ENCODE measurements at regions not wholly inside any gene's neighbourhood (a gene's known extent, or its start where the extent isn't known, plus 50 kb on each side); places are given as distances from the start of the nearest gene placed in this dataset.

GRCh38 chr2:56960581-56960980, 776.8 kb downstream of the CCDC85A start:
- H2BK20ac ChIP-seq (ENCODE audit: low read depth, low read length, poor library complexity, severe bottlenecking) = no peak overlapping the region
- Mint-ChIP-seq H3K36me3 (ENCODE audit: insufficient read depth in 1 of 3, low read depth in 3 of 3) (no peaks in the 10 kb centered on the region; a peak in 1 of 7 replicates), H3K4me3 (no peak overlapping the region), H3K4me1 (no peaks in the 10 kb centered on the region), H3K27me3 (ENCODE audit: low read depth) (peaks cover 2% of the 10 kb centered on the region; the same call in 1 of the 2 replicates), H3K27ac (no peak overlapping the region), H3K9me3 (peaks cover 14 to 18% of the 10 kb centered on the region in 2 experiments)
- DNase-seq = no peak
- H4K20me1 ChIP-seq (ENCODE audit: control insufficient read depth, insufficient read depth, insufficient read length) = no peaks in the 10 kb centered on the region
- H3K27me3 ChIP-seq (ENCODE audit: insufficient read depth, low read length) = no peaks in the 10 kb centered on the region
- H3K23ac ChIP-seq (ENCODE audit: insufficient read length, low read depth, low read length) = no peak overlapping the region
- no peaks in the 10 kb centered on the region for H3K4me1 ChIP-seq (ENCODE audit: insufficient read depth, low read length)
- H3T11ph ChIP-seq (ENCODE audit: low read length) = no peak overlapping the region
- H2BK120ac ChIP-seq (ENCODE audit: low read depth, low read length, poor library complexity, severe bottlenecking) = no peak overlapping the region
- H3K4me2 ChIP-seq (ENCODE audit: insufficient read depth, insufficient read length, low read length) = no peak overlapping the region
- no peak for TF ChIP-seq CTCF (conservative IDR thresholded peaks at IDR 0.05)
- H2BK15ac ChIP-seq (ENCODE audit: low read depth, low read length) = no peak overlapping the region
- H3K79me2 ChIP-seq (ENCODE audit: insufficient read depth, low read length) = no peaks in the 10 kb centered on the region
- no peak overlapping the region for H3K4ac ChIP-seq (ENCODE audit: low read depth, low read length)
- no peaks in the 10 kb centered on the region for H3K9me3 ChIP-seq (ENCODE audit: control insufficient read depth, low read depth, low read length)
- H3K27ac ChIP-seq (ENCODE audit: insufficient read length, low read depth, low read length) = no peak overlapping the region
- H3K18ac ChIP-seq (ENCODE audit: insufficient read length, low read depth, low read length) = no peak overlapping the region
- H3K23me2 ChIP-seq (ENCODE audit: insufficient read length, low read depth, low read length, poor library complexity, severe bottlenecking) = no peaks in the 10 kb centered on the region
- no peak overlapping the region for H2BK5ac ChIP-seq (ENCODE audit: insufficient read length, low read length)
- H3K56ac ChIP-seq (ENCODE audit: insufficient read length, low read depth, low read length) = no peak overlapping the region
- H3K79me1 ChIP-seq (ENCODE audit: insufficient read depth, low read depth, low read length, poor library complexity, severe bottlenecking) = no peaks in the 10 kb centered on the region
- H4K5ac ChIP-seq (ENCODE audit: insufficient read length, low read depth, low read length) = no peak overlapping the region
- no peak overlapping the region for H2AFZ ChIP-seq (ENCODE audit: low read length)
- H4K91ac ChIP-seq (ENCODE audit: insufficient read length, low read depth, low read length) = no peak overlapping the region
- no peak overlapping the region for H2AK5ac ChIP-seq (ENCODE audit: insufficient read length, low read length)
- no peak overlapping the region for H3K9ac ChIP-seq (ENCODE audit: extremely low read depth, insufficient read length, low read length)
- no peak overlapping the region for H2BK12ac ChIP-seq (ENCODE audit: insufficient read length, low read depth, low read length)
- no CpG with 5 or more reads among the region's 1 CpG for WGBS (ENCODE audit: extremely low coverage, insufficient read length, low lambda C conversion rate)
- H3K14ac ChIP-seq (ENCODE audit: insufficient read depth, low read length) = no peak overlapping the region
- no peak overlapping the region for H4K8ac ChIP-seq (replicated peaks; ENCODE audit: insufficient read length, low read depth, low read length)

All from H9 (cell line).